Uterus (tissue), 3 donors: ENCODE measurements at regions not wholly inside any gene's neighbourhood (a gene's known extent, or its start where the extent isn't known, plus 50 kb on each side); places are given as distances from the start of the nearest gene placed in this dataset.
A peak's percentile ranks its signal among the peaks of the same experiment; 100 is the strongest.

Experiments
- DNase-seq, 2 donors: peaks; one replicate each; pipeline ENCODE4 v3.0.0-alpha.2; 2019 to 2020
- H3K27ac ChIP-seq, 2 donors: fragments of 200-600 bp; sonication (generic); 1 replicate in 1 of 2; 2 replicates in 1 of 2; pipeline ENCODE4 v1.5.1; 2016 to 2018
- H3K27me3 ChIP-seq, 2 donors: fragments of 200-600 bp; sonication (generic); one replicate each; pipeline ENCODE4 v1.5.1; 2018 to 2019; ENCODE audit warnings: control low read depth in 1 of 2
- H3K36me3 ChIP-seq, 2 donors: fragments of 200-600 bp; sonication (generic); one replicate each; pipeline ENCODE4 v1.5.1; 2019; ENCODE audit warnings: control low read depth in 1 of 2
- H3K4me1 ChIP-seq, 2 donors: fragments of 200-600 bp; sonication (generic); one replicate each; pipeline ENCODE4 v1.5.1; 2018 to 2019; ENCODE audit warnings: control low read depth in 1 of 2
- H3K4me3 ChIP-seq, 2 donors: fragments of 200-600 bp; sonication (generic); 1 replicate in 1 of 2; 2 replicates in 1 of 2; pipeline ENCODE4 v1.5.1; 2018 to 2019; ENCODE audit warnings: mild to moderate bottlenecking in 1 of 2
- H3K9me3 ChIP-seq, 2 donors: fragments of 200-600 bp; sonication (generic); one replicate each; pipeline ENCODE4 v1.5.1; 2019; ENCODE audit warnings: control low read depth in 1 of 2
- CTCF ChIP-seq, 4 experiments: fragments of 200-600 bp in 2 of 4; fragments of 450-650 bp in 2 of 4; sonication (generic) in 2 of 4; IDR thresholded peaks; one replicate each; pipeline ENCODE4 v1.5.1; 2016 to 2019; ENCODE audit warnings: antibody characterized with exemption in 4 of 4, mild to moderate bottlenecking in 2 of 4, moderate library complexity in 1 of 4
- POLR2A ChIP-seq, 2 donors: fragments of 450-650 bp; IDR thresholded peaks; one replicate each; pipeline ENCODE4 v1.6.1; 2016; ENCODE audit warnings: antibody characterized with exemption in 2 of 2, mild to moderate bottlenecking in 1 of 2, moderate library complexity in 1 of 2
- intact Hi-C: fragments of 100-400 bp; cut with DNase I; formaldehyde crosslinking; loops from one replicate; pipeline ENCODE4 v1.15.1; 2023; ENCODE audit warnings: low total_unique reads
- donor health status: DM: yes; HTN: yes; CAD: no.

- no peaks in the 10 kb centered on the region for H3K9me3 ChIP-seq
- no peak for TF ChIP-seq CTCF (IDR thresholded peaks at IDR 0.05)
- TF ChIP-seq POLR2A (IDR thresholded peaks at IDR 0.05) = no peak
- DNase-seq = no peak
- intact Hi-C loops = no loop called here
- H3K27me3 ChIP-seq = no peaks in the 10 kb centered on the region
- no peaks in the 10 kb centered on the region for H3K4me1 ChIP-seq
- H3K27ac ChIP-seq = no peak overlapping the region
- no peak overlapping the region for H3K4me3 ChIP-seq
- no peaks in the 10 kb centered on the region for H3K36me3 ChIP-seq
These were observed 414.0 kb downstream of the TLE4 start for GRCh38 chr9:79985772-79986171.

GRCh38 chr9:79985264-79985663, 413.5 kb downstream of the TLE4 start:
- Histone ChIP-seq H3K27me3 (no peaks in the 10 kb centered on the region), H3K27ac (no peak overlapping the region), H3K4me1 (no peaks in the 10 kb centered on the region), H3K36me3 (no peaks in the 10 kb centered on the region), H3K4me3 (no peak overlapping the region), H3K9me3 (no peaks in the 10 kb centered on the region)
- intact Hi-C loops = no loop called here
- DNase-seq = no peak
- no peak for TF ChIP-seq POLR2A (IDR thresholded peaks at IDR 0.05)
- no peak for TF ChIP-seq CTCF (IDR thresholded peaks at IDR 0.05)

GRCh38 chr9:79984429-79985067, 412.8 kb downstream of the TLE4 start:
- Histone ChIP-seq H3K9me3 (no peaks in the 10 kb centered on the region), H3K36me3 (no peaks in the 10 kb centered on the region), H3K27me3 (no peaks in the 10 kb centered on the region), H3K4me3 (no peak overlapping the region), H3K27ac (no peak overlapping the region), H3K4me1 (no peaks in the 10 kb centered on the region)
- peak in 1 of 2 donors; percentile 16 for DNase-seq
- TF ChIP-seq POLR2A (IDR thresholded peaks at IDR 0.05) (no peak), CTCF (IDR thresholded peaks at IDR 0.05) (no peak)
- intact Hi-C loops = no loop called here

- DNase-seq = no peak
- TF ChIP-seq POLR2A (IDR thresholded peaks at IDR 0.05) (no peak), CTCF (IDR thresholded peaks at IDR 0.05) (no peak)
- intact Hi-C loops = no loop called here
These were observed 408.7 kb downstream of the TLE4 start for GRCh38 chr9:79980432-79980831.

GRCh38 chr9:79977510-79978197, 405.9 kb downstream of the TLE4 start:
- no peak for DNase-seq
- Histone ChIP-seq H3K9me3 (no peaks in the 10 kb centered on the region), H3K27ac (no peak overlapping the region), H3K36me3 (no peaks in the 10 kb centered on the region), H3K27me3 (no peaks in the 10 kb centered on the region), H3K4me3 (no peak overlapping the region), H3K4me1 (no peaks in the 10 kb centered on the region)
- TF ChIP-seq CTCF (IDR thresholded peaks at IDR 0.05) = no peak
- no peak for TF ChIP-seq POLR2A (IDR thresholded peaks at IDR 0.05)
- intact Hi-C loops = no loop called here

More at GRCh38 chr9:79980432-79980831, 408.7 kb downstream of the TLE4 start:
- no peaks in the 10 kb centered on the region for H3K27me3 ChIP-seq
- no peaks in the 10 kb centered on the region for H3K4me1 ChIP-seq
- H3K4me3 ChIP-seq = no peak overlapping the region
- no peaks in the 10 kb centered on the region for H3K36me3 ChIP-seq
- H3K9me3 ChIP-seq = no peaks in the 10 kb centered on the region
- H3K27ac ChIP-seq = no peak overlapping the region
